Endothelial cell of umbilical vein (primary cell): ENCODE measurements at regions not wholly inside any gene's neighbourhood (a gene's known extent, or its start where the extent isn't known, plus 50 kb on each side); places are given as distances from the start of the nearest gene placed in this dataset.

Source experiments
- BruUV-seq: library from RNA; stranded (reverse); fragments of 400-500 nt; replicated peaks from 2 replicates; lab custom pipeline; 2021; lab: Mats Ljungman, UMichigan
- CTCF ChIA-PET: fragments of 300-600, 350-600 bp; sonication (Branson Sonifier 250); formaldehyde crosslinking; loops from one replicate; lab custom pipeline; 2021; ENCODE audit warnings: antibody characterized with exemption, inconsistent platforms; lab: Charles Lee
- POLR2A ChIA-PET: fragments of 300-600, 350-600 bp; sonication (Branson Sonifier 250); formaldehyde crosslinking; loops from one replicate; lab custom pipeline; 2021; ENCODE audit warnings: antibody characterized with exemption, inconsistent platforms; lab: Charles Lee
- DNase-seq: peaks from one replicate; pipeline ENCODE4 v3.0.0-alpha.2; 2011; ENCODE audit warnings: low read depth, low spot score
- FAIRE-seq: peaks from 2 replicates; lab custom pipeline; 2011; peaks lifted over from hg19 to GRCh38; lab: Jason Lieb, UNC
- H2AFZ ChIP-seq: 2 replicates; pipeline ENCODE4 v1.6.0; 2012; ENCODE audit warnings: low read depth, low read length, control low read depth, inconsistent platforms
- H3K27ac ChIP-seq: 2 replicates; pipeline ENCODE4 v1.5.1; 2011; ENCODE audit warnings: low read depth, mild to moderate bottlenecking, control low read depth, low read length, moderate library complexity; ENCODE audit not compliant: insufficient read depth
- H3K27me3 ChIP-seq, 2 experiments: 2 replicates each; pipeline versions ENCODE4 v1.6.0 to v1.6.1; 2011; ENCODE audit warnings: low read length in 2 of 2, mixed read lengths in 1 of 2; ENCODE audit not compliant: control insufficient read depth in 2 of 2, insufficient read depth in 2 of 2
- H3K36me3 ChIP-seq, 2 experiments: 2 replicates in 1 of 2; 3 replicates in 1 of 2; pipeline ENCODE4 v1.5.1; 2011; ENCODE audit warnings: low read length in 2 of 2, mild to moderate bottlenecking in 1 of 2, moderate library complexity in 1 of 2; ENCODE audit not compliant: control insufficient read depth in 2 of 2, insufficient read depth in 2 of 2; ENCODE audit errors: extremely low read depth in 1 of 2
- H3K4me1 ChIP-seq: 3 replicates; pipeline ENCODE4 v1.5.1; 2011; ENCODE audit warnings: mild to moderate bottlenecking, low read length; ENCODE audit not compliant: control insufficient read depth, insufficient read depth; ENCODE audit errors: extremely low read depth
- H3K4me2 ChIP-seq: 2 replicates; pipeline ENCODE4 v1.6.1; 2011; ENCODE audit warnings: low read length, control low read depth, mixed read lengths; ENCODE audit not compliant: insufficient read depth
- H3K4me3 ChIP-seq, 3 experiments: fragments of 200-600 bp in 1 of 3; sonication (generic), shearing (Covaris generic) in 1 of 3; replicated peaks in 1 of 3; 2 replicates each; pipeline ENCODE4 v1.5.1; 2011 to 2016; ENCODE audit warnings: control low read depth in 3 of 3, low read length in 3 of 3, mild to moderate bottlenecking in 2 of 3, inconsistent platforms in 1 of 3, low read depth in 1 of 3, moderate library complexity in 1 of 3; ENCODE audit not compliant: insufficient read depth in 1 of 3
- H3K79me2 ChIP-seq: 2 replicates; pipeline ENCODE4 v1.6.0; 2012; ENCODE audit warnings: low read length, inconsistent platforms; ENCODE audit not compliant: control insufficient read depth, insufficient read depth
- H3K9ac ChIP-seq: replicated peaks from 2 replicates; pipeline ENCODE3; 2011; ENCODE audit warnings: low read length, control low read depth; ENCODE audit not compliant: insufficient read depth; ENCODE audit errors: extremely low read depth
- H3K9me1 ChIP-seq: replicated peaks from 3 replicates; pipeline ENCODE4 v1.6.0; 2011; ENCODE audit warnings: mild to moderate bottlenecking, low read length; ENCODE audit not compliant: control insufficient read depth, insufficient read depth; ENCODE audit errors: extremely low read depth
- H3K9me3 ChIP-seq: replicated peaks from 2 replicates; pipeline ENCODE4 v1.5.1; 2012; ENCODE audit warnings: low read length, inconsistent platforms; ENCODE audit not compliant: control insufficient read depth, insufficient read depth
- H4K20me1 ChIP-seq: replicated peaks from 2 replicates; pipeline ENCODE3; 2011; ENCODE audit warnings: mild to moderate bottlenecking, low read length; ENCODE audit not compliant: control insufficient read depth, insufficient read depth; ENCODE audit errors: extremely low read depth
- EZH2 ChIP-seq: IDR thresholded peaks from 2 replicates; pipeline ENCODE4 v1.6.1; 2012; ENCODE audit warnings: borderline replicate concordance, low read depth, mild to moderate bottlenecking, moderate library complexity, low read length, inconsistent platforms; ENCODE audit not compliant: severe bottlenecking
- FOS ChIP-seq: IDR thresholded peaks from 2 replicates; pipeline ENCODE4 v1.6.1; 2011; ENCODE audit warnings: mild to moderate bottlenecking, low read length, moderate library complexity, borderline replicate concordance; ENCODE audit not compliant: insufficient read depth
- GATA2 ChIP-seq: IDR thresholded peaks from 2 replicates; pipeline ENCODE4 v1.7.0; 2011; ENCODE audit warnings: low read depth, mild to moderate bottlenecking, moderate library complexity, mixed read lengths, low read length; ENCODE audit not compliant: insufficient read length, insufficient read depth
- JUN ChIP-seq: IDR thresholded peaks from 2 replicates; pipeline ENCODE4 v1.6.1; 2011; ENCODE audit warnings: borderline replicate concordance, low read depth; ENCODE audit not compliant: insufficient read length, insufficient read depth
- MYC ChIP-seq: IDR thresholded peaks from one replicate; pipeline ENCODE4 v1.6.1; 2011; ENCODE audit warnings: mild to moderate bottlenecking, low read depth, low read length
- POLR2A ChIP-seq: IDR thresholded peaks from 2 replicates; pipeline ENCODE4 v1.6.1; 2012; ENCODE audit warnings: low read depth, mild to moderate bottlenecking, control low read depth, low read length
- POLR2AphosphoS5 ChIP-seq: IDR thresholded peaks from 2 replicates; pipeline ENCODE4 v1.6.1; 2012; ENCODE audit warnings: low read depth, mild to moderate bottlenecking, control low read depth, low read length, moderate library complexity; ENCODE audit not compliant: insufficient read depth
- dilution Hi-C: fragments of 300-500 bp; cut with MboI; formaldehyde crosslinking; loops from one replicate; pipeline ENCODE4 v1.15.0; 2019; ENCODE audit warnings: low sequenced_read_pairs; ENCODE audit not compliant: extremely low pct_ligation_motif_present
- intact Hi-C: fragments of 100-400 bp; cut with micrococcal nuclease; formaldehyde crosslinking; loops from one replicate; pipeline ENCODE4 v1.10.0; 2022
- TF ChIP-seq, protein P1 (sequence below): IDR thresholded peaks from 2 replicates; pipeline ENCODE4 v1.6.1; 2011; ENCODE audit not compliant: insufficient read depth, insufficient read length
- TF ChIP-seq, protein P2 (sequence below), 2 donors: IDR thresholded peaks; 1 replicate in 1 of 2; 2 replicates in 1 of 2; pipeline ENCODE4 v1.5.1; 2011; ENCODE audit warnings: low read length in 2 of 2, mild to moderate bottlenecking in 2 of 2, moderate library complexity in 2 of 2, control low read depth in 1 of 2, inconsistent platforms in 1 of 2, low read depth in 1 of 2; ENCODE audit not compliant: insufficient read depth in 1 of 2; ENCODE audit errors: extremely low read depth in 1 of 2

DNA sequence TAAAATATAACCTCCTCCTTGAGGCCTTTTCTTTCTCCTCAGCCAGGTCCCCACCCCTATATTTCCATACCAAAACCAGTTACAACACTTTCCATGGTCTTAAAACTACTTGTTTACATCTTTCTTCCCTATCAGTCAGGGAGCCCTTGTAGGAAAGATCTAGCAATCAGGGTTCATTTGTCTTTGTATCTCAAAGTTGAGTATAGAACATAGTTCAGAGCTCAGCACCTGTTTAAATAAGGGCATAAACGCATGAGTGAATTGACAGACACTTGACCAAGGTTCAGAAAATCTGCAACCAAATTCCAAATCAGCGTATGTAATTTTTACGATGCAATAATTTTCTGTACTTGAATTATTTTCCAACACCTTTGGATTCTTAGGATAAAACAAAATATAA is 352.2 kb upstream of the MAGEB16 start:
- Histone ChIP-seq H4K20me1 (no peaks in the 10 kb centered on the region), H3K36me3 (no peaks in the 10 kb centered on the region), H3K4me3 (no peak overlapping the region), H3K4me1 (no peaks in the 10 kb centered on the region), H3K9me1 (no peaks in the 10 kb centered on the region), H3K27me3 (no peaks in the 10 kb centered on the region), H3K9me3 (no peaks in the 10 kb centered on the region), H3K27ac (no peak overlapping the region), H2AFZ (no peak overlapping the region), H3K9ac (no peak overlapping the region), H3K79me2 (no peaks in the 10 kb centered on the region), H3K4me2 (no peak overlapping the region)
- peak; percentile 55 for FAIRE-seq
- DNase-seq, result no peak
- no peak for TF ChIP-seq FOS
- TF ChIP-seq MYC, result no peak
- TF ChIP-seq POLR2A, result no peak
- no peak for TF ChIP-seq POLR2AphosphoS5
- TF ChIP-seq JUN, result no peak
- no peak for TF ChIP-seq EZH2
- TF ChIP-seq GATA2, result no peak
- POLR2A ChIA-PET, result no interaction called here
- CTCF ChIA-PET, result no interaction called here
- intact Hi-C loops (no loop called here), dilution Hi-C loops (no loop called here)
- no TSS peak for BruUV-seq

DNA sequence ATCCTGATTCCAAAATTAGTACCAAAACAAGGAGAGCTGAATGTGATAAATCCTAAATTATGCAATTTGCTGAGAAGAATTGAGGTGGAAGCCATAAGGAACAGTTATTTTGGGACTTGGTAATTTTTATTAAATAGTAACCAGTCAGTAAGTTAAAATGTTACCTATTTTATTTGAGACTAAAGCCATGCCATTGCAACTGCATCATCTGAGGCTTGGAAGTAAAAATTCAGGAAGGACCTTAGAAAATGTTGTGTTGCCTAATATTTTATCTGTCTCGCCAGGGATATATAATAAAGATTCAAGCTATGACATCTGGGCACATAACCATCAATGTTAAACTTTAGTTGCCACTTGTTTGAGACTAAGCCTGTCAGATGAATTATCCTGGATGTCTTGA is 341.3 kb upstream of the MAGEB16 start:
- Histone ChIP-seq H3K4me3 (no peak overlapping the region), H3K4me1 (no peaks in the 10 kb centered on the region), H3K27ac (no peak overlapping the region), H3K27me3 (no peaks in the 10 kb centered on the region), H2AFZ (no peak overlapping the region), H3K9me3 (no peaks in the 10 kb centered on the region), H3K9me1 (no peaks in the 10 kb centered on the region), H3K79me2 (no peaks in the 10 kb centered on the region), H3K4me2 (no peak overlapping the region), H4K20me1 (no peaks in the 10 kb centered on the region), H3K9ac (no peak overlapping the region), H3K36me3 (no peaks in the 10 kb centered on the region)
- TF ChIP-seq EZH2 (no peak), POLR2A (no peak), MYC (no peak), POLR2AphosphoS5 (no peak), GATA2 (no peak), JUN (no peak), FOS (no peak)
- TF ChIP-seq, protein P1, sequence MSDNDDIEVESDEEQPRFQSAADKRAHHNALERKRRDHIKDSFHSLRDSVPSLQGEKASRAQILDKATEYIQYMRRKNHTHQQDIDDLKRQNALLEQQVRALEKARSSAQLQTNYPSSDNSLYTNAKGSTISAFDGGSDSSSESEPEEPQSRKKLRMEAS, result no peak
- TF ChIP-seq, protein P2, sequence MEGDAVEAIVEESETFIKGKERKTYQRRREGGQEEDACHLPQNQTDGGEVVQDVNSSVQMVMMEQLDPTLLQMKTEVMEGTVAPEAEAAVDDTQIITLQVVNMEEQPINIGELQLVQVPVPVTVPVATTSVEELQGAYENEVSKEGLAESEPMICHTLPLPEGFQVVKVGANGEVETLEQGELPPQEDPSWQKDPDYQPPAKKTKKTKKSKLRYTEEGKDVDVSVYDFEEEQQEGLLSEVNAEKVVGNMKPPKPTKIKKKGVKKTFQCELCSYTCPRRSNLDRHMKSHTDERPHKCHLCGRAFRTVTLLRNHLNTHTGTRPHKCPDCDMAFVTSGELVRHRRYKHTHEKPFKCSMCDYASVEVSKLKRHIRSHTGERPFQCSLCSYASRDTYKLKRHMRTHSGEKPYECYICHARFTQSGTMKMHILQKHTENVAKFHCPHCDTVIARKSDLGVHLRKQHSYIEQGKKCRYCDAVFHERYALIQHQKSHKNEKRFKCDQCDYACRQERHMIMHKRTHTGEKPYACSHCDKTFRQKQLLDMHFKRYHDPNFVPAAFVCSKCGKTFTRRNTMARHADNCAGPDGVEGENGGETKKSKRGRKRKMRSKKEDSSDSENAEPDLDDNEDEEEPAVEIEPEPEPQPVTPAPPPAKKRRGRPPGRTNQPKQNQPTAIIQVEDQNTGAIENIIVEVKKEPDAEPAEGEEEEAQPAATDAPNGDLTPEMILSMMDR (IDR thresholded peaks at IDR 0.05; ENCODE audit: extremely low read depth in 1 of 2, insufficient read depth in 1 of 2, low read depth in 1 of 2, low read length in 2 of 2), result no peak
- ChIA-PET CTCF (no interaction called here), POLR2A (no interaction called here)
- DNase-seq, result no peak
- intact Hi-C loops, result no loop called here
- FAIRE-seq, result no peak
- dilution Hi-C loops, result no loop called here
- no TSS peak for BruUV-seq
